Loucy (cell line): ENCODE measurements at regions not wholly inside any gene's neighbourhood (a gene's known extent, or its start where the extent isn't known, plus 50 kb on each side); places are given as distances from the start of the nearest gene placed in this dataset.

Source experiments
- H2AFZ ChIP-seq: fragments of 200-600 bp; sonication (generic); 2 replicates; pipeline ENCODE4 v1.6.0; 2016; ENCODE audit warnings: antibody characterized with exemption, mild to moderate bottlenecking, low read length, moderate library complexity
- H3F3A ChIP-seq: fragments of 200-600 bp; 2 replicates; pipeline ENCODE4 v1.6.0; 2016; ENCODE audit warnings: antibody characterized with exemption, low read depth, mild to moderate bottlenecking
- H3K27me3 ChIP-seq: fragments of 200-600 bp; sonication (generic); 2 replicates; pipeline ENCODE4 v1.6.1; 2014; ENCODE audit warnings: low read length, mild to moderate bottlenecking; ENCODE audit not compliant: insufficient read depth, poor library complexity, severe bottlenecking
- H3K36me3 ChIP-seq: fragments of 200-600 bp; sonication (generic); 2 replicates; pipeline ENCODE4 v1.6.1; 2016; ENCODE audit warnings: low read length; ENCODE audit not compliant: insufficient read depth
- H3K4me1 ChIP-seq: fragments of 200-600 bp; sonication (generic); 2 replicates; pipeline ENCODE4 v1.5.1; 2014; ENCODE audit warnings: low read length, mild to moderate bottlenecking; ENCODE audit not compliant: insufficient read depth, poor library complexity, severe bottlenecking
- H3K4me2 ChIP-seq: fragments of 200-600 bp; sonication (generic); 2 replicates; pipeline ENCODE4 v1.6.0; 2014; ENCODE audit warnings: antibody characterized with exemption, low read length, low read depth, mild to moderate bottlenecking; ENCODE audit not compliant: poor library complexity, severe bottlenecking
- H3K4me3 ChIP-seq: fragments of 200-600 bp; sonication (generic); 2 replicates; pipeline ENCODE4 v1.5.1; 2014; ENCODE audit warnings: low read length, mild to moderate bottlenecking, mixed read lengths; ENCODE audit not compliant: poor library complexity, severe bottlenecking
- H3K79me2 ChIP-seq: fragments of 200-600 bp; sonication (generic); 2 replicates; pipeline ENCODE4 v1.6.1; 2014; ENCODE audit warnings: low read length; ENCODE audit not compliant: insufficient read depth
- H3K9ac ChIP-seq: fragments of 200-600 bp; sonication (generic); 2 replicates; pipeline ENCODE4 v1.6.0; 2014; ENCODE audit warnings: mild to moderate bottlenecking, low read depth, low read length, moderate library complexity; ENCODE audit not compliant: poor library complexity, severe bottlenecking
- H3K9me2 ChIP-seq: fragments of 200-600 bp; sonication (generic); replicated peaks from 2 replicates; pipeline ENCODE4 v1.6.1; 2016; ENCODE audit warnings: low read depth, low read length, mixed read lengths
- H3K9me3 ChIP-seq: fragments of 200-600 bp; sonication (generic); 2 replicates; pipeline ENCODE4 v1.6.1; 2014; ENCODE audit warnings: mild to moderate bottlenecking, antibody characterized with exemption, low read length, low read depth; ENCODE audit not compliant: insufficient read depth
- H4K20me1 ChIP-seq: fragments of 200-600 bp; sonication (generic); 2 replicates; pipeline ENCODE4 v1.6.0; 2014; ENCODE audit warnings: antibody characterized with exemption, low read length, mild to moderate bottlenecking; ENCODE audit not compliant: insufficient read depth, poor library complexity, severe bottlenecking
- EZH2phosphoT487 ChIP-seq: fragments of 200-600 bp; IDR thresholded peaks from 2 replicates; pipeline ENCODE4 v1.6.1; 2018; ENCODE audit warnings: antibody characterized with exemption, mild to moderate bottlenecking, moderate library complexity, borderline replicate concordance
- TF ChIP-seq, protein P1 (sequence below): fragments of 200-600 bp; sonication (generic); conservative IDR thresholded peaks from 2 replicates; pipeline ENCODE4 v1.5.1; 2014; ENCODE audit warnings: mild to moderate bottlenecking, antibody characterized with exemption, low read length

DNA sequence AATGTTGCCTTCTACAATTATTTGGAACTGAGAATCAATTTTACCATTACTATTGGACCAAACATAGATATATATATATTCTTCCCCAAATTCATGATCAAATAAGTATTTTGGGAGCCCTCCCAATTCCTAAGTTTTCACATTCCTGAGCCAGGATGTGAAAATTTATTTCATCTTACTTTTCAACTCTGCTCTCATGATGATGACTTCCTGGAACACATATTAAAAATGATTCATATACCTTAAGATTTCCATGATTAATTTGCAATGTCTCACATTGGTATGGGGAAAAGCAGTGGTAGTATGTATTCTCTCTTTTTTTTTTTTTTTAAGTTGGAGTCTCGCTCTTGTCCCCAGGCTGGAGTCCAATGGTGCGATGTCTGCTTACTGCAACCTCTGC, 596.1 kb upstream of the ZEB2 start:
- TF ChIP-seq, protein P1, sequence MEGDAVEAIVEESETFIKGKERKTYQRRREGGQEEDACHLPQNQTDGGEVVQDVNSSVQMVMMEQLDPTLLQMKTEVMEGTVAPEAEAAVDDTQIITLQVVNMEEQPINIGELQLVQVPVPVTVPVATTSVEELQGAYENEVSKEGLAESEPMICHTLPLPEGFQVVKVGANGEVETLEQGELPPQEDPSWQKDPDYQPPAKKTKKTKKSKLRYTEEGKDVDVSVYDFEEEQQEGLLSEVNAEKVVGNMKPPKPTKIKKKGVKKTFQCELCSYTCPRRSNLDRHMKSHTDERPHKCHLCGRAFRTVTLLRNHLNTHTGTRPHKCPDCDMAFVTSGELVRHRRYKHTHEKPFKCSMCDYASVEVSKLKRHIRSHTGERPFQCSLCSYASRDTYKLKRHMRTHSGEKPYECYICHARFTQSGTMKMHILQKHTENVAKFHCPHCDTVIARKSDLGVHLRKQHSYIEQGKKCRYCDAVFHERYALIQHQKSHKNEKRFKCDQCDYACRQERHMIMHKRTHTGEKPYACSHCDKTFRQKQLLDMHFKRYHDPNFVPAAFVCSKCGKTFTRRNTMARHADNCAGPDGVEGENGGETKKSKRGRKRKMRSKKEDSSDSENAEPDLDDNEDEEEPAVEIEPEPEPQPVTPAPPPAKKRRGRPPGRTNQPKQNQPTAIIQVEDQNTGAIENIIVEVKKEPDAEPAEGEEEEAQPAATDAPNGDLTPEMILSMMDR, result no peak
- no peak for TF ChIP-seq EZH2phosphoT487
- no peaks in the 10 kb centered on the region for H3K79me2 ChIP-seq
- no peaks in the 10 kb centered on the region for H3K27me3 ChIP-seq
- no peak overlapping the region for H3K4me2 ChIP-seq
- no peaks in the 10 kb centered on the region for H4K20me1 ChIP-seq
- no peaks in the 10 kb centered on the region for H3K9me2 ChIP-seq
- no peaks in the 10 kb centered on the region for H3K36me3 ChIP-seq
- no peak overlapping the region for H3K9ac ChIP-seq
- no peaks in the 10 kb centered on the region for H3K4me1 ChIP-seq
- H3K4me3 ChIP-seq, result no peak overlapping the region
- H2AFZ ChIP-seq, result no peak overlapping the region
- no peaks in the 10 kb centered on the region for H3F3A ChIP-seq
- H3K9me3 ChIP-seq, result no peaks in the 10 kb centered on the region

DNA sequence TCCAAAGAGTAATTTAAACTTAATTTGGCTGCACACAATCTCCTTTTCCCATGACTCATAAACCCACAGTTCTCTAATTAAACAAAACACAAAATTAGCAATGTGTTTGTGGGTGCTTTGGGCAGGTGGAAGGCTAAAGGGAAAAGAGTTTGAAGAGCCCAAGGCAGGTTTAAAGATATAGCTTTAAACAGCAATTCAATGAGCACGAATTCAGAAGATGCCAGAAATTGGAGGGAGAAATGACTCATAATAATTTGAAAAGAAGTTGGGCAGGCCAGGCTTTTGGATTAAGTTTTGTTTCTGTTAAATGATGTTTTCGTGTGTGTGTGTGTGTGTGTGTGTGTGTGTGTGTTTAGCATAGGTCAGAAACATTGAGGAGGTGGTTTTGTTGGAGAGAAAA, 594.8 kb upstream of the ZEB2 start:
- Histone ChIP-seq H3K9me3 (no peaks in the 10 kb centered on the region), H3K36me3 (no peaks in the 10 kb centered on the region), H3K4me2 (no peak overlapping the region), H3K9me2 (no peaks in the 10 kb centered on the region), H3K79me2 (no peaks in the 10 kb centered on the region), H3K9ac (no peak overlapping the region), H3K27me3 (no peaks in the 10 kb centered on the region), H3K4me1 (no peaks in the 10 kb centered on the region), H2AFZ (no peak overlapping the region), H3F3A (no peaks in the 10 kb centered on the region), H3K4me3 (no peak overlapping the region), H4K20me1 (no peaks in the 10 kb centered on the region)
- TF ChIP-seq, protein P1, result no peak
- TF ChIP-seq EZH2phosphoT487, result no peak

DNA sequence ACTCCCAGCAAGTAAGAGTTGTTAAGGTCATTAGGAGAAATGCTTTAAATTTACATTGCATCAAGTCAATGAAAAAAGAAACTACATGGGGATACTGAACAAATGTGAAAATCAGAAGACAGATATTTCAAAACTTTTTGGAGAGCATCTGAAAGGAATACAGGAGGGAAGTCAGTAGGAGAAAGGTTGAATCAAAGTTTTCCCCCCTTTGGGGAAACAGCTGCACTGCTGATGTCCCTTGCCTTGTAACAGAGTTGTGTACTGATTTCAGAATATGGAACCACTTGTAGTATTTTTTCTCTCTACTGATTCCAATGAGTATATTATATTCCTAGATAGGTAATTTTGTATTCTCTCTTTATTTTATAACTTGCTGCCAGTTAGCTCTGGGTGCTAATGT, 592.5 kb upstream of the ZEB2 start:
- no peaks in the 10 kb centered on the region for H4K20me1 ChIP-seq
- H2AFZ ChIP-seq, result no peak overlapping the region

DNA sequence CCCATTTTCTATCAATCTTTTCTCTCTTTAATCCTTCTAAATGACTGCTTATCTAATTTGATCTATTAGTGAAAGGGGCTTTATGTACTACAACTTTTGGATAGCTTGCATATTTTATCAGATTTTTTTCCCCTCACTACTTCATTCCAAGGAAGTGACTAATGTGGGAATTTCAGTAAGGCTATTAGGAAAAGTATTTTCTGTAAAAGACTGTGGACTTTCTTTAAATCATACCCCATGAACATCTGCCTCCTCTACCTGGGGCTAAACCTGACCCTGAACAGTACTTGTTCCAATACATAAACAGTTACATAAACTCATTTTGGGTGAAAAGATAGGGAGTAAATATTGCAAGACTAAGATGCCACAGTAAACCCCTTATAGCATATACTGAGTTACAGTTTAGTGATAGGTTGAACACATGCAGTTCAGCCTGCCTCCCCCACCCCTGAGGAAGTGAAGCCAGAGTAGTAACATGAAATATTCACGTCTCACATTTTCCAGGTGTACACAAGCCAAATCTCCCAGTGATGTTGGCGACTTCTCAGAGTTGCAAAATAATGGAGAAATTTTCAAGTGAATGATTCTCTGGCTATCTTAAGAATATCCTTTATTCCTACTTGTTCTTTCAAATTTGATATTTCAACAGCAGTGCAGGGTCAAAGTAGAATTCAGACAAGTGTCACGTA, 590.9 kb upstream of the ZEB2 start:
- no peak for TF ChIP-seq EZH2phosphoT487
- no peak overlapping the region for H2AFZ ChIP-seq
- H3K27me3 ChIP-seq, result no peaks in the 10 kb centered on the region
- no peaks in the 10 kb centered on the region for H3K36me3 ChIP-seq
- no peaks in the 10 kb centered on the region for H3K4me1 ChIP-seq
- no peaks in the 10 kb centered on the region for H3K9me3 ChIP-seq
- H3F3A ChIP-seq, result no peaks in the 10 kb centered on the region
- no peaks in the 10 kb centered on the region for H3K9me2 ChIP-seq
- H3K4me2 ChIP-seq, result no peak overlapping the region
- H3K79me2 ChIP-seq, result no peaks in the 10 kb centered on the region
- no peaks in the 10 kb centered on the region for H4K20me1 ChIP-seq
- no peak overlapping the region for H3K4me3 ChIP-seq
- no peak overlapping the region for H3K9ac ChIP-seq

More for the DNA sequence above, 592.5 kb upstream of the ZEB2 start:
- Histone ChIP-seq H3K9ac (no peak overlapping the region), H3K4me3 (no peak overlapping the region), H3K4me1 (no peaks in the 10 kb centered on the region), H3K4me2 (no peak overlapping the region), H3K36me3 (no peaks in the 10 kb centered on the region), H3K9me3 (no peaks in the 10 kb centered on the region), H3K9me2 (no peaks in the 10 kb centered on the region), H3F3A (no peaks in the 10 kb centered on the region), H3K27me3 (no peaks in the 10 kb centered on the region), H3K79me2 (no peaks in the 10 kb centered on the region)
- TF ChIP-seq EZH2phosphoT487, result no peak
